GM12891 (cell line): ENCODE measurements at regions not wholly inside any gene's neighbourhood (a gene's known extent, or its start where the extent isn't known, plus 50 kb on each side); places are given as distances from the start of the nearest gene placed in this dataset.

Experiments
- POLR2A ChIP-seq: IDR thresholded peaks from 2 replicates; pipeline ENCODE4 v1.6.1; 2011; ENCODE audit warnings: low read depth, low read length, control low read depth
- POLR2AphosphoS5 ChIP-seq: IDR thresholded peaks from 2 replicates; pipeline ENCODE4 v1.6.1; 2011; ENCODE audit warnings: low read depth, low read length, control low read depth
- POU2F2 ChIP-seq: IDR thresholded peaks from 2 replicates; pipeline ENCODE4 v1.6.1; 2011; ENCODE audit warnings: low read depth, mild to moderate bottlenecking, control low read depth, low read length, moderate library complexity
- SPI1 ChIP-seq: IDR thresholded peaks from 2 replicates; pipeline ENCODE4 v1.6.1; 2011; ENCODE audit warnings: low read depth, low read length, control low read depth
- TAF1 ChIP-seq: IDR thresholded peaks from 2 replicates; pipeline ENCODE4 v1.6.1; 2011; ENCODE audit warnings: low read depth, low read length, control low read depth

DNA sequence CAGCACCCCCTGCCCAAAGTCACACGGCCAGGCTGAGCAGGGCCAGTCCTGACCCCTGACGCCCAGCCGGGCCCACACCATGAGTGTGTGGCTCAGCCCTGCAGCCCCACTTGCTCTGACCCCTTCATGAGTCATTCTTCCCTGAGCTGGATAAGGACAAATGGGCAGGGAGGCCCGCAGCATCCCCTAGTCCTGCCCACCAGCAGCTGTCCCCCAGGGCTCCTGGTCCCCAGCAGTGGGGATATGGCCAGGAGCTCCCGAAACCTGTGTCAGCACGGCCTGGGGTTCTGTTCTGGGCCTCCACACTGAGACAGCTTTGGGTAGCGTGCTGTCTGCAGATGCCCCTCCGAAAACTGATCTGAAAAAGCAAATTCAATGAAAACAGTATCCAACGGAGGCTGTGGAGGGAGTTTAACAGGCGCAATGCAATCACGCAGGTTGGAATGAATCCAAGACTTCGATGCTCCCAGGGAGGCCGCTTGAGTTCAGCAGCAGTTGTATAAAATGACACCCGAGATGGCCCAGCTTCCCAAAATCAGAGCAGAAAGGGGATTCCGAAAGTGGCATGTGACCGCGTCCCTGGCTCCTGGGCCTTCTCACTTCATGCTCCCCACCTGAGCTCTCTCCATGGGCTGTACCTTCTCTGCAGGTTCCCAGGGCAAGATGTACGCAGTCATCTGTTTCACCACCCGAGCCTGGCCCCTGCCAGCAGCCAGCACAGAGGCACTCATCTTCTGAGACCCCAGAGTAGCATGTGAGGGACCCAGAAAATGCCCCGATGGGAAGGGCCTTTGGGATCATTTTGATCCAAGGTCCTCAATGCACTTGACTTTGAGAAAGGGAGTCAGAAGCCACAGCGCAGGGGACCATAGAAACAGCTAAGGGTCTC is 214.1 kb downstream of the USP6NL start:
- no peak for TF ChIP-seq POLR2A
- TF ChIP-seq POLR2AphosphoS5 = no peak
- TF ChIP-seq SPI1 = no peak
- no peak for TF ChIP-seq TAF1
- TF ChIP-seq POU2F2 = no peak
